ENCODE measurements at regions not wholly inside any gene's neighbourhood (a gene's known extent, or its start where the extent isn't known, plus 50 kb on each side); places are given as distances from the start of the nearest gene placed in this dataset.
A peak's percentile ranks its signal among the peaks of the same experiment; 100 is the strongest.
"Not testable (repeated sequence)": the region's sequence is repeated elsewhere in the genome, so short reads cannot be mapped to it uniquely, and the experiment has no call there.

- no peak for DNase-seq
- H3K4me3 ChIP-seq (ENCODE audit: insufficient read depth, low read depth, low read length, poor library complexity, severe bottlenecking) = peak overlapping the region; percentile 45
- H3K36me3 ChIP-seq (ENCODE audit: control insufficient read depth, insufficient read depth, low read length) = no peaks in the 10 kb centered on the region
- no peaks in the 10 kb centered on the region for H3K9me3 ChIP-seq (ENCODE audit: control insufficient read depth, low read length)
- H3K4me1 ChIP-seq (ENCODE audit: control insufficient read depth, insufficient read depth, low read length, poor library complexity, severe bottlenecking) = peaks cover 59% of the 10 kb centered on the region
- peaks cover 53% of the 10 kb centered on the region for H3K27me3 ChIP-seq (replicated peaks; ENCODE audit: control insufficient read depth, insufficient read depth, low read length, poor library complexity, severe bottlenecking)
- peak overlapping the region; percentile 30 for H3K27ac ChIP-seq (ENCODE audit: insufficient read depth, low read length, poor library complexity, severe bottlenecking)
Measured at GRCh38 chr13:50129081-50129705, 113.9 kb downstream of the KCNRG start.

GRCh38 chr13:50129706-50130122 is 114.5 kb downstream of the KCNRG start:
- Histone ChIP-seq H3K9me3 (ENCODE audit: control insufficient read depth, low read length) (no peaks in the 10 kb centered on the region), H3K27me3 (replicated peaks; ENCODE audit: control insufficient read depth, insufficient read depth, low read length, poor library complexity, severe bottlenecking) (peaks cover 53% of the 10 kb centered on the region), H3K27ac (ENCODE audit: insufficient read depth, low read length, poor library complexity, severe bottlenecking) (peak overlapping the region; percentile 30), H3K4me3 (ENCODE audit: insufficient read depth, low read depth, low read length, poor library complexity, severe bottlenecking) (peak overlapping the region; percentile 45), H3K36me3 (ENCODE audit: control insufficient read depth, insufficient read depth, low read length) (no peaks in the 10 kb centered on the region), H3K4me1 (ENCODE audit: control insufficient read depth, insufficient read depth, low read length, poor library complexity, severe bottlenecking) (peaks cover 59% of the 10 kb centered on the region)
- DNase-seq = no peak

GRCh38 chr13:50130123-50130946 is 115.1 kb downstream of the KCNRG start:
- Histone ChIP-seq H3K9me3 (ENCODE audit: control insufficient read depth, low read length) (no peaks in the 10 kb centered on the region), H3K27me3 (replicated peaks; ENCODE audit: control insufficient read depth, insufficient read depth, low read length, poor library complexity, severe bottlenecking) (peaks cover 53% of the 10 kb centered on the region), H3K4me1 (ENCODE audit: control insufficient read depth, insufficient read depth, low read length, poor library complexity, severe bottlenecking) (peaks cover 59% of the 10 kb centered on the region), H3K27ac (ENCODE audit: insufficient read depth, low read length, poor library complexity, severe bottlenecking) (peak overlapping the region; percentile 30), H3K36me3 (ENCODE audit: control insufficient read depth, insufficient read depth, low read length) (no peaks in the 10 kb centered on the region), H3K4me3 (ENCODE audit: insufficient read depth, low read depth, low read length, poor library complexity, severe bottlenecking) (peak overlapping the region; percentile 45)
- no peak for DNase-seq

- H3K4me3 ChIP-seq (ENCODE audit: insufficient read depth, low read depth, low read length, poor library complexity, severe bottlenecking) = no peak overlapping the region
- no peaks in the 10 kb centered on the region for H3K36me3 ChIP-seq (ENCODE audit: control insufficient read depth, insufficient read depth, low read length)
- no peaks in the 10 kb centered on the region for H3K9me3 ChIP-seq (ENCODE audit: control insufficient read depth, low read length)
- no peak for DNase-seq
- no peak overlapping the region for H3K27ac ChIP-seq (ENCODE audit: insufficient read depth, low read length, poor library complexity, severe bottlenecking)
- peaks cover 50% of the 10 kb centered on the region for H3K4me1 ChIP-seq (ENCODE audit: control insufficient read depth, insufficient read depth, low read length, poor library complexity, severe bottlenecking)
- H3K27me3 ChIP-seq (replicated peaks; ENCODE audit: control insufficient read depth, insufficient read depth, low read length, poor library complexity, severe bottlenecking) = peaks cover 53% of the 10 kb centered on the region
Measured at GRCh38 chr13:50131920-50132903, 117.0 kb downstream of the KCNRG start.

- H3K4me3 ChIP-seq (ENCODE audit: insufficient read depth, low read depth, low read length, poor library complexity, severe bottlenecking) = no peak overlapping the region
- H3K36me3 ChIP-seq (ENCODE audit: control insufficient read depth, insufficient read depth, low read length) = no peaks in the 10 kb centered on the region
- peaks cover 52% of the 10 kb centered on the region for H3K27me3 ChIP-seq (replicated peaks; ENCODE audit: control insufficient read depth, insufficient read depth, low read length, poor library complexity, severe bottlenecking)
- no peak overlapping the region for H3K27ac ChIP-seq (ENCODE audit: insufficient read depth, low read length, poor library complexity, severe bottlenecking)
- DNase-seq = no peak
- H3K9me3 ChIP-seq (ENCODE audit: control insufficient read depth, low read length) = no peaks in the 10 kb centered on the region
- peaks cover 43% of the 10 kb centered on the region for H3K4me1 ChIP-seq (ENCODE audit: control insufficient read depth, insufficient read depth, low read length, poor library complexity, severe bottlenecking)
Measured at GRCh38 chr13:50132904-50133357, 117.7 kb downstream of the KCNRG start.

- no peak overlapping the region for H3K27ac ChIP-seq (ENCODE audit: insufficient read depth, low read length, poor library complexity, severe bottlenecking)
- H3K9me3 ChIP-seq (ENCODE audit: control insufficient read depth, low read length) = no peaks in the 10 kb centered on the region
- peaks cover 47% of the 10 kb centered on the region for H3K27me3 ChIP-seq (replicated peaks; ENCODE audit: control insufficient read depth, insufficient read depth, low read length, poor library complexity, severe bottlenecking)
- peaks cover 38% of the 10 kb centered on the region for H3K4me1 ChIP-seq (ENCODE audit: control insufficient read depth, insufficient read depth, low read length, poor library complexity, severe bottlenecking)
- no peak for DNase-seq
- no peaks in the 10 kb centered on the region for H3K36me3 ChIP-seq (ENCODE audit: control insufficient read depth, insufficient read depth, low read length)
- H3K4me3 ChIP-seq (ENCODE audit: insufficient read depth, low read depth, low read length, poor library complexity, severe bottlenecking) = no peak overlapping the region
Measured at GRCh38 chr13:50133358-50133953, 118.2 kb downstream of the KCNRG start.

GRCh38 chr13:50136226-50136625 is 121.0 kb downstream of the KCNRG start:
- Histone ChIP-seq H3K27me3 (replicated peaks; ENCODE audit: control insufficient read depth, insufficient read depth, low read length, poor library complexity, severe bottlenecking) (peaks cover 23% of the 10 kb centered on the region), H3K36me3 (ENCODE audit: control insufficient read depth, insufficient read depth, low read length) (no peaks in the 10 kb centered on the region), H3K9me3 (ENCODE audit: control insufficient read depth, low read length) (no peaks in the 10 kb centered on the region), H3K4me3 (ENCODE audit: insufficient read depth, low read depth, low read length, poor library complexity, severe bottlenecking) (no peak overlapping the region), H3K27ac (ENCODE audit: insufficient read depth, low read length, poor library complexity, severe bottlenecking) (no peak overlapping the region), H3K4me1 (ENCODE audit: control insufficient read depth, insufficient read depth, low read length, poor library complexity, severe bottlenecking) (peaks cover 12% of the 10 kb centered on the region)
- no peak for DNase-seq

- Histone ChIP-seq H3K4me3 (ENCODE audit: insufficient read depth, low read depth, low read length, poor library complexity, severe bottlenecking) (no peak overlapping the region), H3K36me3 (ENCODE audit: control insufficient read depth, insufficient read depth, low read length) (no peaks in the 10 kb centered on the region), H3K4me1 (ENCODE audit: control insufficient read depth, insufficient read depth, low read length, poor library complexity, severe bottlenecking) (peaks cover 8% of the 10 kb centered on the region), H3K9me3 (ENCODE audit: control insufficient read depth, low read length) (no peaks in the 10 kb centered on the region), H3K27ac (ENCODE audit: insufficient read depth, low read length, poor library complexity, severe bottlenecking) (no peak overlapping the region), H3K27me3 (replicated peaks; ENCODE audit: control insufficient read depth, insufficient read depth, low read length, poor library complexity, severe bottlenecking) (peaks cover 19% of the 10 kb centered on the region)
- DNase-seq = no peak
Measured at GRCh38 chr13:50136678-50137077, 121.4 kb downstream of the KCNRG start.

GRCh38 chr13:50139435-50139934 is 124.2 kb downstream of the KCNRG start:
- H3K36me3 ChIP-seq (ENCODE audit: control insufficient read depth, insufficient read depth, low read length); H3K4me1 ChIP-seq (ENCODE audit: control insufficient read depth, insufficient read depth, low read length, poor library complexity, severe bottlenecking); H3K27me3 ChIP-seq (replicated peaks; ENCODE audit: control insufficient read depth, insufficient read depth, low read length, poor library complexity, severe bottlenecking); DNase-seq; H3K9me3 ChIP-seq (ENCODE audit: control insufficient read depth, low read length); H3K4me3 ChIP-seq (ENCODE audit: insufficient read depth, low read depth, low read length, poor library complexity, severe bottlenecking); H3K27ac ChIP-seq (ENCODE audit: insufficient read depth, low read length, poor library complexity, severe bottlenecking): not testable (repeated sequence)

Data from effector memory CD4-positive, alpha-beta T cell (primary cell).